Lower lobe of right lung (tissue), 2 donors: ENCODE measurements at regions not wholly inside any gene's neighbourhood (a gene's known extent, or its start where the extent isn't known, plus 50 kb on each side); places are given as distances from the start of the nearest gene placed in this dataset.
A peak's percentile ranks its signal among the peaks of the same experiment; 100 is the strongest.

Source experiments
- ATAC-seq, 2 donors: fragments of 200-7000 bp; cut with Tn5 transposase; one replicate each; pipeline ENCODE4 v1.9.1; 2020 to 2022; ENCODE audit warnings: mild to moderate bottlenecking in 2 of 2, moderate library complexity in 2 of 2
- DNase-seq: peaks from one replicate; pipeline ENCODE4 v3.0.0-alpha.2; 2020
- H3K27ac ChIP-seq: fragments of 200-600 bp; one replicate; pipeline ENCODE4 v1.8.0; 2022
- H3K27me3 ChIP-seq: fragments of 200-600 bp; one replicate; pipeline ENCODE4 v1.8.0; 2022; ENCODE audit warnings: low read depth
- H3K36me3 ChIP-seq: fragments of 200-600 bp; one replicate; pipeline ENCODE4 v1.8.0; 2022; ENCODE audit warnings: mild to moderate bottlenecking
- H3K4me1 ChIP-seq: fragments of 200-600 bp; one replicate; pipeline ENCODE4 v1.8.0; 2022
- H3K4me3 ChIP-seq: fragments of 200-600 bp; one replicate; pipeline ENCODE4 v1.8.0; 2022; ENCODE audit warnings: mild to moderate bottlenecking
- H3K9me3 ChIP-seq: fragments of 200-600 bp; one replicate; pipeline ENCODE4 v1.8.0; 2022
- CTCF ChIP-seq: fragments of 200-600 bp; IDR thresholded peaks from one replicate; pipeline ENCODE4 v1.8.0; 2022; ENCODE audit warnings: antibody characterized with exemption, mild to moderate bottlenecking
- intact Hi-C: fragments of 100-400 bp; cut with DNase I; formaldehyde crosslinking; loops from one replicate; pipeline ENCODE4 v1.11.0; 2022
- donor health status: DM: no; HTN: yes; CAD: no; lungs with severe emphysema.

- Histone ChIP-seq H3K27ac (no peak overlapping the region), H3K4me1 (no peaks in the 10 kb centered on the region), H3K9me3 (no peaks in the 10 kb centered on the region), H3K4me3 (no peak overlapping the region), H3K36me3 (no peaks in the 10 kb centered on the region), H3K27me3 (no peaks in the 10 kb centered on the region)
- no peak for DNase-seq
- intact Hi-C loops: no loop called here
- no peak for TF ChIP-seq CTCF
- no peak for ATAC-seq
Observed at GRCh38 chr17:31788956-31789355, 70.1 kb downstream of the COPRS start.

- Histone ChIP-seq H3K9me3 (no peaks in the 10 kb centered on the region), H3K36me3 (no peaks in the 10 kb centered on the region), H3K27ac (no peak overlapping the region), H3K4me3 (no peak overlapping the region), H3K27me3 (no peaks in the 10 kb centered on the region), H3K4me1 (no peaks in the 10 kb centered on the region)
- no peak for ATAC-seq
- intact Hi-C loops: no loop called here
- DNase-seq: no peak
- no peak for TF ChIP-seq CTCF
Observed at GRCh38 chr17:31788571-31788946, 70.5 kb downstream of the COPRS start.

GRCh38 chr17:31787857-31788570 lies 71.0 kb downstream of the COPRS start:
- ATAC-seq (peak; percentile 58 to 77), DNase-seq (no peak)
- no peak overlapping the region for H3K27ac ChIP-seq
- H3K4me1 ChIP-seq: no peaks in the 10 kb centered on the region
- intact Hi-C loops: no loop called here
- no peaks in the 10 kb centered on the region for H3K9me3 ChIP-seq
- TF ChIP-seq CTCF: no peak
- H3K36me3 ChIP-seq: no peaks in the 10 kb centered on the region
- no peaks in the 10 kb centered on the region for H3K27me3 ChIP-seq
- no peak overlapping the region for H3K4me3 ChIP-seq

- H3K4me3 ChIP-seq: no peak overlapping the region
- no peak for TF ChIP-seq CTCF
Observed at GRCh38 chr17:31786796-31787481, 72.1 kb downstream of the COPRS start.

GRCh38 chr17:31780483-31780882 lies 78.6 kb downstream of the COPRS start:
- no peak for ATAC-seq

More at GRCh38 chr17:31786796-31787481, 72.1 kb downstream of the COPRS start:
- H3K36me3 ChIP-seq: no peaks in the 10 kb centered on the region
- intact Hi-C loops: no loop called here
- no peaks in the 10 kb centered on the region for H3K27me3 ChIP-seq
- no peaks in the 10 kb centered on the region for H3K9me3 ChIP-seq
- ATAC-seq (no peak), DNase-seq (no peak)
- H3K4me1 ChIP-seq: no peaks in the 10 kb centered on the region
- H3K27ac ChIP-seq: no peak overlapping the region

More at GRCh38 chr17:31780483-31780882, 78.6 kb downstream of the COPRS start:
- no peak overlapping the region for H3K27ac ChIP-seq
- intact Hi-C loops: no loop called here
- no peak overlapping the region for H3K4me3 ChIP-seq
- no peaks in the 10 kb centered on the region for H3K27me3 ChIP-seq
- no peaks in the 10 kb centered on the region for H3K9me3 ChIP-seq
- H3K36me3 ChIP-seq: no peaks in the 10 kb centered on the region
- no peak for TF ChIP-seq CTCF
- H3K4me1 ChIP-seq: no peaks in the 10 kb centered on the region
- DNase-seq: no peak
